ENCODE measurements at regions not wholly inside any gene's neighbourhood (a gene's known extent, or its start where the extent isn't known, plus 50 kb on each side); places are given as distances from the start of the nearest gene placed in this dataset.
"Not testable (repeated sequence)": the region's sequence is repeated elsewhere in the genome, so short reads cannot be mapped to it uniquely, and the experiment has no call there.

DNA sequence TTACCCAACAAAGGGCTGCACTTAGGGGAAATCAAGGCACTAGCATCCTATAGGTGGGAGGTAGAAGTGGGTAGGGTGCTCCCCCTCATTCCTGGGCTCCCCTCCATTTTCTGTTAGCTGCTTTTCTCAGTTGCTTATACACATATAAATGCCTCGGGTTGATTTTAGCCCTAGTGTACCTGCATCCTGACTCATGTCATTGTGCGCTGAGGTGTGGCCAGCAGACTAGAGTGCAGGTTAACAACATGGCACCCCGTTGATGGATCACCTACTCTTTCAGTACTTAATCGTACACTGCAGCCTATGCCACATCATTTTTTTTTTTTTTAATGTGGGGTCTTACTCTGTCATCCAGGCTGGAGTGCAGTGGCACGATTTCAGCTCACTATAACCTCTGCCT, 144.0 kb upstream of the ITGB1 start:
- no peak for DNase-seq (ENCODE audit: low read depth in 1 of 2, low spot score in 1 of 2)

DNA sequence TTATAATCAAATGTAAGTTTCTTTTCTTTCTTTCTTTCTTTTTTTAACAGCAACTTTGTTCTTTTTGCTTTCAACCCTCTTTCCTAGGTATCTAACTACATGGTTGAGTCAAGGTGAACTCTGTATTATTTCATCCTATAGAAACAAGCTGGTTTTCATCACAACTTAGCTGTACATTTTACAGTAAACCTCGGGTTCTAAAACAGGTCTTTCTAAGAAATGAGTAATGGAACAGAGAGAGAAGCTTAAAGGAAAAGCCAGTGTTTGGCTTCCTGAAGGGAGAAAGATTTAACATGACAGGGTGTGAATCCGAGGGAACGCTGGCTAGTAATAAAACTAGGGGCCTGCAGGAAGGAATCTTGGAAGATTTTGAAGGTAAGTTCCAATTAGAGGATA, 143.4 kb upstream of the ITGB1 start:
- DNase-seq (ENCODE audit: low read depth in 1 of 2, low spot score in 1 of 2): no peak

GRCh38 chr10:33100781-33101391, 142.9 kb upstream of the ITGB1 start:
- DNase-seq (ENCODE audit: low read depth in 1 of 2, low spot score in 1 of 2): no peak

DNA sequence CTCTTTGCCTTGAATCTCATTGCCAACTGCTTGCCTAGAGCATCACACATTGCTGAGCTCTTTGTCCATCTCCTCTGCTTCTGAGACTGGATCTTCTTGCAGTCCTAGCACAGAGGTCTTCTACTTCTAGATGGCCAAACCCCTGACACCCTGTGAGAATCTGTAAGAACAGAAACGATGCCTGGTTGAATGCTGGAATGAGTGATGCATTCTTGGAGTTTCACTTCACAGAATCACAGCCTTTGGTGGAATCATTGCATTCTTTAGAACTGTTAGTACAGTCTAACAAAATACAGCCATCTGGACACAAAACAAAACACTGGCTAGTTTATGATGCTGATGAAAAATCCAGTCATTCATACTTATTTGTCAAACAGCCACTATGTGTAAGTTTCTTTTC, 141.7 kb upstream of the ITGB1 start:
- no peak for DNase-seq (ENCODE audit: low read depth in 1 of 2, low spot score in 1 of 2)

GRCh38 chr10:33098951-33099663, 141.1 kb upstream of the ITGB1 start:
- DNase-seq (ENCODE audit: low read depth in 1 of 2, low spot score in 1 of 2): no peak

DNA sequence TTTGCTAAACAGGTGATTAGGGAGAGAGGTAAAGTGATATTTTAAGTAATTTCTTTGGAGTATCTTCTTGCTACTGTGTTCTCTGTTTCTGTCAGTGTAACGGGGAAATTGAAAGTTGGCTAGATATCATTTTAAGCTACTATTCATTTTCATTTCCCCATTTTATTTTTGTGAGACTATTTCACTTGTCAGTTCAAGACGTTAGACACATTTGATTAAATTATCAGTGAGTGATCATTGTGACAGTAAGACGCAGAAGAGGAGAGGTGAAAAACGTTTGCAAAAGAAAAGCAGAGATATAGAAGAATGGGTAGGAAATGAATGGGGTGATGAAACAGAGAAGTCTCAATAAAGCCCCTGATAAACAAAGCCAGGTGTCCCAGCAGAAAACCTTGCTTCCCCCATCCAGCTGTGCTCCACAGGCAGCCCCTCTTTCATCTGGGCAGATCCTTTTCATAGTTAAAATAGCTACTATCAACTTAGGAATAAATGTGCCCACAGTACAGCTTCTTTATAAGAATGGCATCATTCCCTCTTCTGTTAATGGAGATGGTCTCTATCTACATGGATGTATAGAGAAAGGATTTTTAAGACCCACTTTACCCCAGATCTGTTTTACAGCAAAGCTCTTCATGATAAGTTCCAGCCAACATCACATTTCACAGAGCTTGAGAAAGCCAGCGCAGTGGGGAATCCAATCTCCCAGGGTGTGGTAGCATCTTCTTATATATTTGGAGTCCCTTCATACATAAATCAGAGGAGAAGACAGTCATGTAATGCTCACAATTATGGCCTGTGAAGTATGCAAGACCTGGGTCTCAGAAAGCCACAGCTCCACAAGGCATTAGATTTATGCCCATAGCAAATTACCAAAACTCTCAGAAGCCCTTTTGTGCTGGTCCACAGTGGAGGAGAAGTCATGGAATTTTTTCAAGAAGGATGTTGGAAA, 138.1 kb upstream of the ITGB1 start:
- no peak for DNase-seq (ENCODE audit: low read depth in 1 of 2, low spot score in 1 of 2)

- no peak for DNase-seq (ENCODE audit: low read depth in 1 of 2, low spot score in 1 of 2)
Measured at GRCh38 chr10:33094263-33095051, 136.4 kb upstream of the ITGB1 start.

GRCh38 chr10:33093362-33093761, 135.3 kb upstream of the ITGB1 start:
- no peak for DNase-seq (ENCODE audit: low read depth in 1 of 2, low spot score in 1 of 2)

GRCh38 chr10:33092596-33092995, 134.6 kb upstream of the ITGB1 start:
- DNase-seq (ENCODE audit: low read depth in 1 of 2, low spot score in 1 of 2): no peak

DNA sequence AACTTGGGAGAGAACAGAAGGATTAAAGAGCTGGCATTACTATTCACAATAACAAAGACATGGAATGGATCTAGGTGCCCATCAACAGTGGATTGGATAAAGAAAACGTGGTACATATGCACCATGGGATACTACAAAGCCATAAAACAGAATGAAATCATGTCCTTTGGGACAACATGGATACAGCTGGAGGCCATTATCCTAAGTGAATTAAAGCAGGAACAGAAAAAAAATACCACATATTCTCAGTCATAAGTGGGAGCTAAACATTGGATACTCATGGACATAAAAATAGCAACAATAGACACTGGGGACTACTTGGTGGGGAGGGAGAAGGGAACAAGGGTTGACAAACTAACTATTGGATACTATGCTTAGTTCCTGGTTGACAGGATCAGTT, 133.2 kb upstream of the ITGB1 start:
- DNase-seq (ENCODE audit: low read depth in 1 of 2, low spot score in 1 of 2): no peak

DNA sequence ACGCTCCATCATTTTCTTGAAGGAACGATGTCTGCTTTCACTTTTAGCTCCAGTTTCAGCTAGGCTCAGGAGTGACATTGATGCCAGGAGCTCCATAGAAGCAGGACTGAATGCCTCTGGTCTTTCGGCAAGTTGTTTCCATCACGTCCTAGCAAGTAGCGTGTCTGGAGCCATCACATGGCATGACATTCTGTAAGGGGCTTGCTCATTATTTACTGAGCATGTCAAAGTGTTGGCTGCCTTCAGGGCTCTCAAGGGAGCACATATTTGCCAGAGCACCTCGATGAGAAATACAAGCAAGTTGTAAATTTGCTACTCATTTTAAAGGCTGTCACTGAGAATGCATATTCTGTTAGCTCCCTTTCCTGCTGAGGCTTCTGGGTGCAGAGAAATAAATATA, 131.0 kb upstream of the ITGB1 start:
- no peak for DNase-seq (ENCODE audit: low read depth in 1 of 2, low spot score in 1 of 2)

GRCh38 chr10:33087922-33088321, 129.9 kb upstream of the ITGB1 start:
- DNase-seq (ENCODE audit: low read depth in 1 of 2, low spot score in 1 of 2): no peak

GRCh38 chr10:33087152-33087551, 129.1 kb upstream of the ITGB1 start:
- DNase-seq (ENCODE audit: low read depth in 1 of 2, low spot score in 1 of 2): no peak

DNA sequence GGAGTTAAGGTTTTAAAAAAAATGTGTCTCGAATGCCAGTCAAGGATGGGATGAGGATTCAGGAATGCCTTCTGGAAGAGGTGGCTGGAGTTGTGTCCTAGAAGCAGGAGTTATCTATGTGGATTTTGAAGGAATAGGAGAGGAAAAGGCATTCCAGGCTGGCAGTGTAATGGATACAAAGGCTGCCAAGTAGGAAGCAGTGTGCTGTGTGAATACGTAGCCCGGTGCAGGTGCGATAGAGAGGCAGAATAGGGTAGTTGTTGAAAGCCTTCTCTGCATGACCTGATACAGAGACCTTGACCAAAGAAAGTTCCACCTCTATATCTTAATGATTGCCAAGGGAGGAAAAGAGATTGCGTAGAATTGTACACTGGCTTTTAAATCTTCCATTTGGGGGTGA, 128.1 kb upstream of the ITGB1 start:
- DNase-seq (ENCODE audit: low read depth in 1 of 2, low spot score in 1 of 2): no peak

DNA sequence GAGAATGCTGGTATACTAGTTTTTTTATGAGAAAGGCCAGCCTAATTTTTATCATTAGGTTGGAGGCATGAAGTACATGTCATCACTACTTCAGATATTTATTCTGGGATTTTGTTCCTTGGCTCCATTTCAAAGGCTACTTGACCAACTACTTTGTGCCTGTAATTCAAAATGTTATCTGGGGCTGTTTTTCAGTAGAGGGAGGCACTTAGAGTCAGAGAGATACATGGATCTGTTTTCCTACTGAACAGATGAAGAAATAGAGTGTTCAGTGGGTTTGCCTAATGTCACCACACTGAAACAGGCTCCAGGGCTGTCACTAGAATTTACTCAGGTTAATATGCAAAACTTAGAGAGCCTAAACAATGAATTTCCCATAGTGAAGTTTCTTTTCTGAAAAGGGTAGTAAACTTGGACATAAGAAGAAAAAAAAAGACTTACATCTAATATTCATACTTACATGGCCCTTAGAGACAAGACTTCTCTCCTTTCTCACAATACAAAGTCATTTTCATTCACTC, 127.3 kb upstream of the ITGB1 start:
- no peak for DNase-seq (ENCODE audit: low read depth in 1 of 2, low spot score in 1 of 2)

- DNase-seq (ENCODE audit: low read depth in 1 of 2, low spot score in 1 of 2): no peak
Measured at GRCh38 chr10:33084453-33084852, 126.4 kb upstream of the ITGB1 start.

GRCh38 chr10:33082373-33082895, 124.4 kb upstream of the ITGB1 start:
- DNase-seq (ENCODE audit: low read depth in 1 of 2, low spot score in 1 of 2): no peak

DNA sequence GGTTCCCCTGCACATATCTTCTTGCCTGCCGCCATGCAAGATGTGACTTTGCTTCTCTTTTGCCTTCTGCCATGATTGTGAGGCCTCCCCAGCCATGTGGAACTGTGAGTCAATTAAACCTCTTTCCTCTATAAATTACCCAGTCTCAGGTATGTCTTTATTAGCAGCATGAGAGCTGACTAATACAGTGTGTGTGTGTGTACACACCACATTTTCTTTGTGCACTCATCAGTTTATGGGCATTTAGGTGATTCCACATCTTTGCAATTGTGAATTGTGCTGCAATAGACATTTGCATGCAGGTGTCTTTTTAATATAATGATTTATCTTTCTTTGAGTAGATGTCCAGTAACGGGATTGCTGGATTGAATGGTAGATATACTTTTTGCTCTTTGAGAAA, 122.4 kb upstream of the ITGB1 start:
- not testable (repeated sequence) for DNase-seq (ENCODE audit: low read depth in 1 of 2, low spot score in 1 of 2)

GRCh38 chr10:33074443-33074842, 116.4 kb upstream of the ITGB1 start:
- no peak for DNase-seq (ENCODE audit: low read depth in 1 of 2, low spot score in 1 of 2)

DNA sequence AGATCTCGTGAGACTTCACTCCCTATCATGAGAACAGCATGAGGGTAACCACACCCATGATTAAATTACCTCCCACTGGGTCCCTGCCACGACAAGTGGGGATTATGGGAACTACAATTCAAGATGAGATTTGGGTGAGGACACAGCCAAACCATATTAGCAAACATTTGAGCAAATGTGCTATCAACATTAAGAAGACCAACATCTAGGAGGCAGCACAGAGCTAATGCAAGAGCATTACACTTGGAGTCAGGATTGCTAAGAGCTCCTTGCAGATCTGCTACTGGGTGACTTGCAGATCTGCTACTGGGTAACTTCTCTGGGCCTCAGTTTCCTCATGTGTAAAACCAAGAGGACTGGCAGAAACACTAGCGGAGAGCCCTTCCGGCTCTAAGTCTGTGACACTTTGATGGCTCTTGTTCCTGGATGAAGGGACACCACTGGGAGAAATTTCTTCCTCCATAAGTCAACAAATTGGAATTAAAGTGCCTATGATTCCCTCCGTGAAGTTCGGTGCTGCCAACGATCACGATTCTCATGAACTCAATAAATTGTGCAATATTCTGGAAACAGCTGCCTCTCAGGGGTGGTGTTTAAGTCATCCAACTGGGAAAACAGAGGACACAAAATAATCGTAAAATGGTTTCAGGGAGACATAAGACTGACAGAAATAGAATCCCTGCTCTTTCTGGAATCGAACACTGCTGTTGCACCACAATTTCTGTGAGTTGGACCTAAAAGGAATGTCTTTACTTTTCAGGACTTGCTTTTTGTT, 115.8 kb upstream of the ITGB1 start:
- DNase-seq (ENCODE audit: low read depth in 1 of 2, low spot score in 1 of 2): no peak

Measured in activated T-helper 1 cell treated with anti-CD3 and anti-CD28 coated beads, Interleukin-2, amount 50 U/mL, for 16 hours (primary cell).